ENCODE measurements at regions not wholly inside any gene's neighbourhood (a gene's known extent, or its start where the extent isn't known, plus 50 kb on each side); places are given as distances from the start of the nearest gene placed in this dataset.

DNA sequence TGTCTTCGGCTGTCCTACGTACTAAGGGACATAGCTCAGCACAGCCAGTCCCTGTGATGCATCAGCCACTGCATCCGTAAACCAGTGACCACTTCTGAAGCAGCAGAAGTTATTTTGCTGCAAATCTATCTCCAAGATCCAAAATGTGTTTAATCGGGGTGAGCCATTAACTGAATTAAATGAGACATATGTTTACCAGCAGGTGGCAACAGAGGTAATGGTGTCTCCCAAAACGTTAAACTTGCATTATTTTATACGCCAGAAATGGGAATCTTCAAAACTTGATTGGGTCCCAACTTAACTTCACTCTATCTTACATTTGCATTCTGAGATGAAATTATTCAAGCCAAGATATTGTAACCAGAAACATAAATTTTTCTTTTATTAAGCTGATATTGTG is 75.3 kb upstream of the BOC start:
- DNase-seq (ENCODE audit: low read depth), result peak; percentile 36

GRCh38 chr3:113136544-113136943 is 74.8 kb upstream of the BOC start:
- DNase-seq (ENCODE audit: low read depth), result no peak

GRCh38 chr3:113138839-113139743 is 72.3 kb upstream of the BOC start:
- no peak for DNase-seq (ENCODE audit: low read depth)

DNA sequence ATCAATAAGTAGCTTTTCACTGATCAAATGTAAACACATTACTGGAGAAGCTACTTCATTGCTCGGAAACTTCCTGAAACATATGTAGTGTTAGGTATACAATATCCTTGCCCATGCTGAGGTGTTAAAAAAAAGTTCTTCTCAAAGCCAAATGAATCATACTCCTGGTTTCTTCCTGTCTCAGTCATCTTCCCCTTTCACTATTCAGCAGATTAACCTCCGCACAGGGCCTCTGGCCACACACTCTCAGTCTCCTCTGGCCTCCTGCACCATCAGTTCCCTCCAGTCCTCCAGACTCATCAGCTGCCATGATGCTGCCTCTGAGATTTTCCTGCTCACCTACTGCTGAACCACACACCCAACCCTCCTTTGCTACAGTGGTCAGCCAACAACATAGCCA is 70.5 kb upstream of the BOC start:
- no peak for DNase-seq (ENCODE audit: low read depth)

GRCh38 chr3:113141543-113141942 is 69.8 kb upstream of the BOC start:
- DNase-seq (ENCODE audit: low read depth), result no peak

DNA sequence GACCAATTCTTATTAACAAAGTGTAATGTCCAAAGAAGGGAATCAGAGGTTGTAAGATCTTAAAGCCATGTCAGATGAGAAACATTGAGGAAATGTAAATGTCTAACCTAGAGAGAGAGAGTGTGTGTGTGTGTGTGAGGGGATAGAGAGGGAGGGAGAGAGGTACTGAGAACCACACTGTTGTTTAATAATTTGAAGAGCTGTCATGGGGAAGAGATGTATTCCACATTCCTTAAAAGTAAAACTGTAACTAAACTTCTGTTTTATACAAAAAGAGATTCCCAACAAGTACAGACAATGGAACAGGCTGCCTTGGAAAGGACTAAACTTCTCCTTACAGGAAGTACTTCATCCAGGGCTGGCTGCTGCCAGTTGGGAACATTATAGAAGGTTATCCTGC is 68.9 kb upstream of the BOC start:
- no peak for DNase-seq (ENCODE audit: low read depth)

DNA sequence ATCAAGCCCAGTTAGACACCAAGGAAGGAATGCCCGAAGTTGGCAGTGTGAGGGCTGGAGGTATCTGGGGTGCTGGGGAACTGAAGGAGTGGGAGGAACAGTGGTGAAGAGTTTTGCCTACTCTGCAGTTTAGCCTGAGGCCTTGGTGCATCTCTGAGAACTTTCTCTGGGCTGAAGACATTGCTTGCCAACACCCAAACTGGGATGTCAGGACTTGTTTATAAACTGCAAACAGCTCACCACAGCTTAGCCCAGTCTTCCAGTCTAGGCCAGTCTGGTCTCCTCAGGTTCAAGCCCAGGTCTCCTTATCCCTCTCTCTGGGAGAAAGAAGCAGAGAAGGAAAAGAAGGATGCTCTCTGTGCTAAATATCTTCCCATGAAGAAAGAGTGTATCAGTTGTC is 68.0 kb upstream of the BOC start:
- no peak for DNase-seq (ENCODE audit: low read depth)

DNA sequence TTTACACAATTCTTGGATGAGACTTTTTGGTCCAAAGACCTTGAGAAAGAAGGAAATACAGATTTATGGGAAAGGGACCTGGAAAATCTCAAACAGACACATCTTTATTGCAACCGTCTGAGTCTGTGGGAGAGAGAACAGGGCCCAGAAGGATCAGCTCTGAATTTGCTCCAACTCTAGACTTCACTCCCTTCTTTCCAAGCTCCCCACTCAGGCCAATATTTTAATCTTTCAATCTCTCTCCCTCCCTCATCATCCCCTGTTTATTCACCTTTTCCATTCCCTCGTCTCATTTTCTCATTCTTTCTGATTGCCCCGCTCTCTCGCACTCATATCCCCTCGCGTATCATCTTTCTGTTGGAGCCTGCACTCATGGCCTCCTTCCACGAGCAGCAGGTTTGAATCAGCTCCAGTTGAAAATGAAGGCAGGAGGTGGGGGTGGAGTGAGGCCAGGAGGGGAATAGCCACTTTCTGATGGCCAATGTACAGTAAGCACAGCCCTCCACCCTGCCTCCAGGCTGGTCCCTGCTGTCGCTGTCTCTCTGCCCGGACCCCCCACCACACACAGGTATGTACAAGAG is 63.6 kb upstream of the BOC start:
- no peak for DNase-seq (ENCODE audit: low read depth)

- no peak for DNase-seq (ENCODE audit: low read depth)
Observed at GRCh38 chr3:113148284-113148683, 63.1 kb upstream of the BOC start.

- DNase-seq (ENCODE audit: low read depth), result no peak
Observed at GRCh38 chr3:113150250-113150649, 61.1 kb upstream of the BOC start.

DNA sequence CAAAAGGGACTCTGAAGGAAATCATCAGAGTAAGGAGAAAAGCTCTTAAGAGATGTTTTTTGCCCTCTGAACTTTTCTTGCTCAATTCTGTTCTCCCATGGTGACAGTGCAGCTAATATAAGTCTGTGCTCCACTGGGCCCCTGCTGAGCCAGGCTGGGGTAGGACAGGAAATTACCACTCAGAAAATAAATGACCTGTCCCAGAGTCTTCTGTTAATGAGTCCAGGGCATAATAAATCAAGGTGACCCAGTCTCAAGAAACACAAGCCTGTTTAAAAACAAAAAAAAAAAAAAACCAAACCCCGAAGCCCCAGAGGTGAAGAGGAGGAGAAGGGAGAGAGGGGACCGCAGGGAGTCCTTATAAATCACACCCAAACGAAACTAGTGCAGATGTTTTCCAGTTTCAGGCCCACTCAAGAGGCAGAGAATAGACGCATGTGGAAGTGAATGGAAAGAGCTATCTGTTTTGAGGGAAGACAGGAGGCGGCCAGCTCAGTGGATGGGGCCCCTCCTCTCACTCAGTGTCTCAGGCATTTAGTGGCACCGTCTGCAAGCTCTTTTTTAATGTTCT is 59.8 kb upstream of the BOC start:
- no peak for DNase-seq (ENCODE audit: low read depth)

GRCh38 chr3:113152849-113153248 is 58.5 kb upstream of the BOC start:
- DNase-seq (ENCODE audit: low read depth), result no peak

GRCh38 chr3:113153499-113154107 is 57.8 kb upstream of the BOC start:
- DNase-seq (ENCODE audit: low read depth), result peak; percentile 64

GRCh38 chr3:113156816-113157333 is 54.5 kb upstream of the BOC start:
- DNase-seq (ENCODE audit: low read depth), result no peak

- no peak for DNase-seq (ENCODE audit: low read depth)
Observed at GRCh38 chr3:113157408-113158030, 53.8 kb upstream of the BOC start.

GRCh38 chr3:113158171-113158570 is 53.2 kb upstream of the BOC start:
- no peak for DNase-seq (ENCODE audit: low read depth)
